Liver (tissue), 3 donors: ENCODE measurements at regions not wholly inside any gene's neighbourhood (a gene's known extent, or its start where the extent isn't known, plus 50 kb on each side); places are given as distances from the start of the nearest gene placed in this dataset.

Source experiments
- ATF3 ChIP-seq: IDR thresholded peaks from 2 replicates; pipeline ENCODE4 v1.6.1; 2016; ENCODE audit warnings: antibody characterized with exemption
- CTCF ChIP-seq: fragments of 150-350 bp; IDR thresholded peaks from 2 replicates; pipeline ENCODE4 v1.5.1; 2017; ENCODE audit warnings: improper control_type of control experiment, low read depth, low read length; ENCODE audit not compliant: missing input control
- FOXA1 ChIP-seq: IDR thresholded peaks from 2 replicates; pipeline ENCODE4 v1.6.1; 2016; ENCODE audit warnings: antibody characterized with exemption
- HNF4G ChIP-seq: IDR thresholded peaks from 2 replicates; pipeline ENCODE4 v1.6.1; 2016; ENCODE audit warnings: antibody characterized with exemption
- JUND ChIP-seq, 2 donors: IDR thresholded peaks; 2 replicates each; pipeline ENCODE4 v1.6.1; 2016; ENCODE audit warnings: antibody characterized with exemption in 2 of 2
- MAX ChIP-seq: IDR thresholded peaks from 2 replicates; pipeline ENCODE4 v1.6.1; 2016; ENCODE audit warnings: antibody characterized with exemption
- RAD21 ChIP-seq, 2 donors: IDR thresholded peaks; 2 replicates each; pipeline ENCODE4 v1.6.1; 2016; ENCODE audit warnings: antibody characterized with exemption in 2 of 2, mild to moderate bottlenecking in 2 of 2
- REST ChIP-seq: IDR thresholded peaks from 2 replicates; pipeline ENCODE4 v1.6.1; 2016; ENCODE audit warnings: antibody characterized with exemption, mild to moderate bottlenecking
- SP1 ChIP-seq: IDR thresholded peaks from 2 replicates; pipeline ENCODE4 v1.6.1; 2018; ENCODE audit warnings: antibody characterized with exemption, mild to moderate bottlenecking
- TAF1 ChIP-seq: conservative IDR thresholded peaks from 2 replicates; pipeline ENCODE4 v1.6.1; 2016; ENCODE audit warnings: antibody characterized with exemption, mild to moderate bottlenecking
- YY1 ChIP-seq: IDR thresholded peaks from 2 replicates; pipeline ENCODE4 v1.6.1; 2016; ENCODE audit warnings: antibody characterized with exemption, mild to moderate bottlenecking
- donor health status: healthy.
- donor health status: healthy.

DNA sequence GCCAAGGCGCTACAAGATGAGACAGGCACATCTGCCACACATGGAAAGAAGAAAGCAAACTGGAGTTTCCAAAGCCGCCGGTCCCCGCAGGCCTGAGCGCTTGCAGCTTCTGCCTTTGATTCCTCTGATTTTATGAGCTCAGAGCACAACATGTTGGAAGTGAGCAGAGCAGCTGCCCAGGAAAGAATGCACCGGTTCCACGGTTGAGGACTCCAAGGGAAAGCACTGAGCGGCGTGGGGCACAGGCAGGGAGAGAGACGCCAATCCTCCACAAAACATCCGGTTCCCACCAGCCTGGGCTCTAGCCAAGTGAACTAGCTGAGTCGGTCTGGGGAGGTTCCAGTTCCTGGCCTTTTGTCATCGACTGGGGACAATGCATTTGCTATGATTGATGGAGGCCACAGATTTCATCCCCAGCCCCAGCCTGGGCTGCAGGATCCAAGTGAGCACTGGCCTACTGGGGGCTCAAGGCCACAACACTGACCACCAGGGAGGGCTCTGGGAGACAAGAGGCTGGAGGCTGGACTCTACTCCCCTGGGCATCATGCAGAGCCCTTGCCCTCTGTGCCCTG lies 253.1 kb upstream of the IRF2BP2 start:
- TF ChIP-seq HNF4G (no peak), ATF3 (no peak), YY1 (no peak), CTCF (no peak), MAX (no peak), SP1 (peak; percentile 21), TAF1 (no peak), REST (no peak), JUND (IDR thresholded peaks at IDR 0.05) (no peak), RAD21 (IDR thresholded peaks at IDR 0.05) (peak; percentile 35 to 53), FOXA1 (no peak)
